Fibroblast of villous mesenchyme (primary cell): ENCODE measurements at regions not wholly inside any gene's neighbourhood (a gene's known extent, or its start where the extent isn't known, plus 50 kb on each side); places are given as distances from the start of the nearest gene placed in this dataset.
"Not testable (repeated sequence)": the region's sequence is repeated elsewhere in the genome, so short reads cannot be mapped to it uniquely, and the experiment has no call there.

ENCODE experiments used
- DNase-seq: peaks from one replicate; pipeline ENCODE4 v3.0.0-alpha.2; 2010; ENCODE audit warnings: low read depth
- H3K4me3 ChIP-seq: 2 replicates; pipeline ENCODE4 v1.5.1; 2011; ENCODE audit warnings: low read depth, mild to moderate bottlenecking, low read length
- CTCF ChIP-seq: IDR thresholded peaks from 2 replicates; pipeline ENCODE4 v1.5.1; 2012; ENCODE audit warnings: low read depth, mild to moderate bottlenecking, low read length; ENCODE audit not compliant: insufficient read depth

GRCh38 chr17:33712120-33712519 is 419.0 kb upstream of the ASIC2 start:
- no peak for TF ChIP-seq CTCF

DNA sequence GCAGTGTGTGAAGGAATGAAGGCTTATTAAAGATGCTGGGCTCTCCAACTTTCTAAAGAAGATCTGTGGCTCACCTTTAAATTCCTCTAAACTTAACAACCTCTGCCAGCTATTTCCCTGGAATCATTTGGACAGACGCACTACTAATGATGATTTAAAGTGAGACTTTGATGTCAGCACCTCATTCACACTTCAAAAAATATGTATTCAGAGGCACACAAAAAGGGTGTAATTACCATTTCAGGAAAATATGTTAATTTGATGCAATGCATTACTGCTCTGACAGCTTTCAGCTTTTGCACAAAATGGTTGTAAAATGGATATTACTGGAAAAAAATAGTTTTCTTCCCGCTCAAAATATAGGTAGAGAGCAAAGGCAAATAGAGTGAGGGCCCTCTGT is 423.9 kb upstream of the ASIC2 start:
- DNase-seq: no peak
- no peak overlapping the region for H3K4me3 ChIP-seq
- TF ChIP-seq CTCF: no peak

More at GRCh38 chr17:33712120-33712519, 419.0 kb upstream of the ASIC2 start:
- no peak overlapping the region for H3K4me3 ChIP-seq
- DNase-seq: no peak

DNA sequence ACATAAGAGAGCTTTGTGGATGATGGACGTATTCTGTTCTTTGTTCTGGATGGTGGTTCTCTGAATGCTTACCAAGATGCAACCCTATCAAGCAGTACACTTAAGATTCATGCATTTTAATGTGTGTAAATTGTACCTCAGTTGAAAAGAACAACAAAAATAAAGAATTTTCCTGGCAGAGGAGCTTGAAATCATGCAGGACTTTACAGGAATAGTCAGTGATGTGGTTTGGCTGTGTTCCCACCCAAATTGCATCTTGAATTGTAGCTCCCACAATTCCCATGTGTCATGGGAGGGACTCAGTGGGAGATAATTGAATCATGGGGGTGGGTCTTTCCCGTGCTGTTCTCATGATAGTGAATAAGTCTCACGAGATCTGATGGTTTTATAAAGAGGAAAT is 430.6 kb upstream of the ASIC2 start:
- DNase-seq, H3K4me3 ChIP-seq: not testable (repeated sequence)

GRCh38 chr17:33725675-33726271 is 432.7 kb upstream of the ASIC2 start:
- no peak overlapping the region for H3K4me3 ChIP-seq
- peak; percentile 12 for DNase-seq
- TF ChIP-seq CTCF: peak; percentile 72

- no peak for TF ChIP-seq CTCF
- no peak for DNase-seq
- H3K4me3 ChIP-seq: no peak overlapping the region
Measured at GRCh38 chr17:33730131-33730530, 437.0 kb upstream of the ASIC2 start.

- H3K4me3 ChIP-seq: no peak overlapping the region
- peak; percentile 4 for DNase-seq
- TF ChIP-seq CTCF: no peak
Measured at GRCh38 chr17:33732116-33732515, 439.0 kb upstream of the ASIC2 start.

- no peak for TF ChIP-seq CTCF
- no peak for DNase-seq
Measured at GRCh38 chr17:33739714-33740113, 446.6 kb upstream of the ASIC2 start.

More at GRCh38 chr17:33739714-33740113, 446.6 kb upstream of the ASIC2 start:
- H3K4me3 ChIP-seq: no peak overlapping the region
